Fibroblast of lung (primary cell): ENCODE measurements at regions not wholly inside any gene's neighbourhood (a gene's known extent, or its start where the extent isn't known, plus 50 kb on each side); places are given as distances from the start of the nearest gene placed in this dataset.

Experiments used
- DNase-seq, 2 donors: peaks; one replicate each; pipeline versions ENCODE4 v3.0.0 to v3.0.0-alpha.2; 2010; ENCODE audit warnings: low read depth in 2 of 2
- H2AFZ ChIP-seq: 2 replicates; pipeline ENCODE4 v1.5.1; 2012; ENCODE audit warnings: low read length, control low read depth, inconsistent platforms
- H3K27ac ChIP-seq: 2 replicates; pipeline ENCODE4 v1.5.1; 2011; ENCODE audit warnings: low read length, control low read depth; ENCODE audit not compliant: insufficient read depth
- H3K27me3 ChIP-seq: 2 replicates; pipeline ENCODE4 v1.5.1; 2011; ENCODE audit warnings: mild to moderate bottlenecking, low read length; ENCODE audit not compliant: control insufficient read depth, insufficient read depth
- H3K36me3 ChIP-seq: 2 replicates; pipeline ENCODE4 v1.5.1; 2011; ENCODE audit warnings: low read length; ENCODE audit not compliant: control insufficient read depth, insufficient read depth
- H3K4me1 ChIP-seq: 2 replicates; pipeline ENCODE4 v1.5.1; 2011; ENCODE audit warnings: low read length; ENCODE audit not compliant: control insufficient read depth, insufficient read depth; ENCODE audit errors: extremely low read depth
- H3K4me2 ChIP-seq: 2 replicates; pipeline ENCODE4 v1.5.1; 2011; ENCODE audit warnings: low read length, control low read depth; ENCODE audit not compliant: insufficient read depth; ENCODE audit errors: extremely low read depth
- H3K4me3 ChIP-seq, 4 experiments: fragments of 200-600 bp in 1 of 4; sonication (generic) in 1 of 4; replicated peaks in 1 of 4; 2 replicates each; pipeline ENCODE4 v1.5.1; 2011 to 2016; ENCODE audit warnings: low read length in 4 of 4, low read depth in 3 of 4, mild to moderate bottlenecking in 3 of 4, control low read depth in 2 of 4, inconsistent platforms in 1 of 4, mixed read lengths in 1 of 4; ENCODE audit not compliant: insufficient read depth in 1 of 4; ENCODE audit errors: control extremely low read depth in 1 of 4
- H3K79me2 ChIP-seq: 2 replicates; pipeline ENCODE4 v1.5.1; 2012; ENCODE audit warnings: mild to moderate bottlenecking, low read length, inconsistent platforms; ENCODE audit not compliant: control insufficient read depth, insufficient read depth
- H3K9ac ChIP-seq: 2 replicates; pipeline ENCODE4 v1.5.1; 2011; ENCODE audit warnings: mild to moderate bottlenecking, low read length, control low read depth; ENCODE audit not compliant: insufficient read depth
- H3K9me3 ChIP-seq: 2 replicates; pipeline ENCODE4 v1.5.1; 2012; ENCODE audit warnings: low read depth, low read length; ENCODE audit not compliant: control insufficient read depth, insufficient read depth
- H4K20me1 ChIP-seq: 2 replicates; pipeline ENCODE4 v1.5.1; 2011; ENCODE audit warnings: low read length; ENCODE audit not compliant: control insufficient read depth, insufficient read depth; ENCODE audit errors: extremely low read depth
- CTCF ChIP-seq, 2 donors: IDR thresholded peaks in 1 of 2; conservative IDR thresholded peaks in 1 of 2; 1 replicate in 1 of 2; 2 replicates in 1 of 2; pipeline ENCODE4 v1.5.1; 2011 to 2012; ENCODE audit warnings: low read length in 2 of 2, control low read depth in 1 of 2, inconsistent platforms in 1 of 2, low read depth in 1 of 2, mild to moderate bottlenecking in 1 of 2
- EZH2 ChIP-seq: IDR thresholded peaks from 2 replicates; pipeline ENCODE4 v1.5.1; 2012; ENCODE audit warnings: low read length, control low read depth, mild to moderate bottlenecking; ENCODE audit errors: missing control alignments

- Histone ChIP-seq H3K9ac (no peak overlapping the region), H3K4me2 (no peak overlapping the region), H3K36me3 (no peaks in the 10 kb centered on the region), H2AFZ (no peak overlapping the region), H3K9me3 (no peaks in the 10 kb centered on the region), H3K4me3 (no peak overlapping the region), H4K20me1 (no peaks in the 10 kb centered on the region), H3K27ac (no peak overlapping the region), H3K79me2 (no peaks in the 10 kb centered on the region), H3K27me3 (no peaks in the 10 kb centered on the region), H3K4me1 (no peaks in the 10 kb centered on the region)
- no peak for DNase-seq
- TF ChIP-seq EZH2 (no peak), CTCF (conservative IDR thresholded peaks at IDR 0.05 in 1 of 2, IDR thresholded peaks at IDR 0.05 in 1 of 2; ENCODE audit: low read depth in 1 of 2, low read length in 2 of 2) (no peak)
Observed at GRCh38 chr6:85172161-85172560, 277.7 kb upstream of the NT5E start.

GRCh38 chr6:85169189-85169588 lies 280.7 kb upstream of the NT5E start:
- Histone ChIP-seq H3K9me3 (no peaks in the 10 kb centered on the region), H3K4me1 (no peaks in the 10 kb centered on the region), H3K4me3 (no peak overlapping the region), H3K4me2 (no peak overlapping the region), H3K9ac (no peak overlapping the region), H3K36me3 (no peaks in the 10 kb centered on the region), H3K27ac (no peak overlapping the region), H3K79me2 (no peaks in the 10 kb centered on the region), H2AFZ (no peak overlapping the region), H4K20me1 (no peaks in the 10 kb centered on the region), H3K27me3 (no peaks in the 10 kb centered on the region)
- TF ChIP-seq EZH2 (no peak), CTCF (conservative IDR thresholded peaks at IDR 0.05 in 1 of 2, IDR thresholded peaks at IDR 0.05 in 1 of 2; ENCODE audit: low read depth in 1 of 2, low read length in 2 of 2) (no peak)
- no peak for DNase-seq

GRCh38 chr6:85168146-85168545 lies 281.7 kb upstream of the NT5E start:
- no peak for DNase-seq
- no peaks in the 10 kb centered on the region for H3K79me2 ChIP-seq
- H3K9ac ChIP-seq, result no peak overlapping the region
- no peak overlapping the region for H2AFZ ChIP-seq
- no peak for TF ChIP-seq CTCF (conservative IDR thresholded peaks at IDR 0.05 in 1 of 2, IDR thresholded peaks at IDR 0.05 in 1 of 2; ENCODE audit: low read depth in 1 of 2, low read length in 2 of 2)
- no peak overlapping the region for H3K4me3 ChIP-seq
- no peaks in the 10 kb centered on the region for H4K20me1 ChIP-seq
- no peaks in the 10 kb centered on the region for H3K4me1 ChIP-seq
- no peak overlapping the region for H3K27ac ChIP-seq
- H3K9me3 ChIP-seq, result no peaks in the 10 kb centered on the region
- H3K4me2 ChIP-seq, result no peak overlapping the region
- H3K27me3 ChIP-seq, result no peaks in the 10 kb centered on the region
- H3K36me3 ChIP-seq, result no peaks in the 10 kb centered on the region
